Esophagus muscularis mucosa (tissue), 3 donors: ENCODE measurements at regions not wholly inside any gene's neighbourhood (a gene's known extent, or its start where the extent isn't known, plus 50 kb on each side); places are given as distances from the start of the nearest gene placed in this dataset.

Experiments used
- POLR2A ChIP-seq: fragments of 450-650 bp; IDR thresholded peaks from one replicate; pipeline ENCODE4 v1.6.1; 2017; ENCODE audit warnings: antibody characterized with exemption, moderate library complexity, mild to moderate bottlenecking, low read depth
- POLR2AphosphoS5 ChIP-seq, 2 donors: sonication (generic); formaldehyde crosslinking; IDR thresholded peaks; one replicate each; pipeline ENCODE4 v1.6.1; 2017; ENCODE audit warnings: antibody characterized with exemption in 2 of 2
- TF ChIP-seq, protein P1 (sequence below), 3 experiments: fragments of 200-600 bp in 2 of 3; fragments of 450-650 bp in 1 of 3; sonication (generic) in 2 of 3; IDR thresholded peaks; one replicate each; pipeline ENCODE4 v1.5.1; 2017 to 2019; ENCODE audit warnings: antibody characterized with exemption in 3 of 3, mild to moderate bottlenecking in 2 of 3, moderate library complexity in 1 of 3

- TF ChIP-seq POLR2AphosphoS5 (IDR thresholded peaks at IDR 0.05) (no peak), POLR2A (no peak)
- TF ChIP-seq, protein P1, sequence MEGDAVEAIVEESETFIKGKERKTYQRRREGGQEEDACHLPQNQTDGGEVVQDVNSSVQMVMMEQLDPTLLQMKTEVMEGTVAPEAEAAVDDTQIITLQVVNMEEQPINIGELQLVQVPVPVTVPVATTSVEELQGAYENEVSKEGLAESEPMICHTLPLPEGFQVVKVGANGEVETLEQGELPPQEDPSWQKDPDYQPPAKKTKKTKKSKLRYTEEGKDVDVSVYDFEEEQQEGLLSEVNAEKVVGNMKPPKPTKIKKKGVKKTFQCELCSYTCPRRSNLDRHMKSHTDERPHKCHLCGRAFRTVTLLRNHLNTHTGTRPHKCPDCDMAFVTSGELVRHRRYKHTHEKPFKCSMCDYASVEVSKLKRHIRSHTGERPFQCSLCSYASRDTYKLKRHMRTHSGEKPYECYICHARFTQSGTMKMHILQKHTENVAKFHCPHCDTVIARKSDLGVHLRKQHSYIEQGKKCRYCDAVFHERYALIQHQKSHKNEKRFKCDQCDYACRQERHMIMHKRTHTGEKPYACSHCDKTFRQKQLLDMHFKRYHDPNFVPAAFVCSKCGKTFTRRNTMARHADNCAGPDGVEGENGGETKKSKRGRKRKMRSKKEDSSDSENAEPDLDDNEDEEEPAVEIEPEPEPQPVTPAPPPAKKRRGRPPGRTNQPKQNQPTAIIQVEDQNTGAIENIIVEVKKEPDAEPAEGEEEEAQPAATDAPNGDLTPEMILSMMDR (IDR thresholded peaks at IDR 0.05), result no peak
Observed at GRCh38 chr17:62140836-62141235, 75.8 kb upstream of the MED13 start.
